ENCODE measurements at regions not wholly inside any gene's neighbourhood (a gene's known extent, or its start where the extent isn't known, plus 50 kb on each side); places are given as distances from the start of the nearest gene placed in this dataset.
"Not testable (repeated sequence)": the region's sequence is repeated elsewhere in the genome, so short reads cannot be mapped to it uniquely, and the experiment has no call there.

- DNase-seq: no peak
These were observed 1107.6 kb upstream of the SLC39A10 start for GRCh38 chr2:194549387-194549786.

DNA sequence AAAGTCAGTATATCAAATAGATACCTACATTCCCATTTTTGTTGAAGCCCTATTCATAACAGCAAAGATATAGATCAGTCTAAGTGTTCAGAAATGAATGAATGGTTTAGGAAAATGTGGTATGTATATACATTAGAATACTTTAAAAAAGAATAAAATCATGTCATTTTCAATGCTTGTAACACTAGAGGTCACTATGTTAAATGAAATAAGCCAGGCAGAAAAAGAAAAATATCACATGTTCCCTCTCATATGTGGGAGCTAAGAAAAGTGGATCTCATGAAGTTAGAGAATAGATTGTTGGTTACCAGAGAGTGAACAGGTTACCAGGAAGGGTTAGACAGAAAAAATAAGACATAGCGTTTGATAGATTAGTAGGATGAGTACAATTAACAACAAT is 1111.0 kb upstream of the SLC39A10 start:
- peak in 1 of 3 donors; percentile 26 for DNase-seq

- DNase-seq: no peak
These were observed 1117.6 kb upstream of the SLC39A10 start for GRCh38 chr2:194539425-194539824.

GRCh38 chr2:194526121-194526520 is 1130.9 kb upstream of the SLC39A10 start:
- no peak for DNase-seq

DNA sequence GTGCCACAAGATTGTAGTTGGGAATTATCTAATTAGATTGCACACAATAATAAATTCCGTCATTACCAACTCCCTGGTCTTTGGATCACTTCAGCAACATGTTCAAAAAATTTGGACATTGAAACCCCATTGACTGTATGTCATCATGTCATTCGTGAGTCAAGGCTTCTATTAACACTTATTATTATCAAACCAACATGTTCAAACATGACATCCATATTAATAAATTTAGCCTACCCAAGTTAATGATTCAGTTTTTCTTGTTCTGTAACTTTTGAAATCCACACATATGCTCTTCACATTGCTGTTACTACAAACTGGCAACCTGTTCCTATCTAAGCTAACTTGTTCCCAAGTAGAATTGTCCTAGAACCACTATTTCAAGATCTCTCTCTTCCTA is 1142.7 kb upstream of the SLC39A10 start:
- no peak for DNase-seq

DNA sequence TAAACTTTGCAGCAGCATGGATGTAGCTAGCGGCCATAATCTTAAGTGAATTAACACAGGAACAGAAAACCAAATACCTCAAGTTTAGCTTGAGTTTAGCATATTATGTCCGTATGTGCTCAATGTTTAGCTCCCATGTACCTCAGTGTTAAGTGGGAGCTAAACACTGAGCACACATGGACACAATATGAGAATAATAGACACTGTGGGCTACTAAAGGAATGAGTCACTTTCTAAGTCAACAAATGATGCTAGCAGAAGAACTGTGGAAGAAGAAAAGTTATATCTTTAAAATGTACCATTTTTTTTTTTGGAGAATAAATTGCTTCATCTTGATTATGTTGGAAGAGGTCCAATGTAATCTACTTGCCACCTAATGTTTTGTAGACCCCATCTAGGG is 1146.0 kb upstream of the SLC39A10 start:
- DNase-seq: not testable (repeated sequence)

- DNase-seq: not testable (repeated sequence)
These were observed 1152.2 kb upstream of the SLC39A10 start for GRCh38 chr2:194504876-194505275.

DNA sequence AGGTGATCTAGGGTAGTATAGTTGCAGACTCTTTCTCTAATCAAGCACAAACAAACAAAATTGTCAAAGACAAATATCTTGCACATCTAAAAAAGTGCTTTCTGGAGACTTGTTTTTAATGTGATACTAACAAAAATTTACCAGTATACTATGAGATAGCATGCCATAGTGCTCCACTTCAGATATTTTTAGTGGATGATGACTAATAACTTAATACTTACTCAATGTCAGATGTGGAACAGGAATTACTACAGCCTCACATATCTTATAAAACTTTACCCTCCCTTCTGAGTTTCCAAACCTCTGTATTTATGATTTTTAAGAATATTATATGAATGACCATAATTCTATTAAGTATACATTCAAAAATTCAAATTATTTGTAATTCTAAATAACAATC is 1162.0 kb upstream of the SLC39A10 start:
- DNase-seq: no peak

- DNase-seq: peak; percentile 6 to 57 (median 7)
These were observed 1162.6 kb upstream of the SLC39A10 start for GRCh38 chr2:194494401-194494800.

DNA sequence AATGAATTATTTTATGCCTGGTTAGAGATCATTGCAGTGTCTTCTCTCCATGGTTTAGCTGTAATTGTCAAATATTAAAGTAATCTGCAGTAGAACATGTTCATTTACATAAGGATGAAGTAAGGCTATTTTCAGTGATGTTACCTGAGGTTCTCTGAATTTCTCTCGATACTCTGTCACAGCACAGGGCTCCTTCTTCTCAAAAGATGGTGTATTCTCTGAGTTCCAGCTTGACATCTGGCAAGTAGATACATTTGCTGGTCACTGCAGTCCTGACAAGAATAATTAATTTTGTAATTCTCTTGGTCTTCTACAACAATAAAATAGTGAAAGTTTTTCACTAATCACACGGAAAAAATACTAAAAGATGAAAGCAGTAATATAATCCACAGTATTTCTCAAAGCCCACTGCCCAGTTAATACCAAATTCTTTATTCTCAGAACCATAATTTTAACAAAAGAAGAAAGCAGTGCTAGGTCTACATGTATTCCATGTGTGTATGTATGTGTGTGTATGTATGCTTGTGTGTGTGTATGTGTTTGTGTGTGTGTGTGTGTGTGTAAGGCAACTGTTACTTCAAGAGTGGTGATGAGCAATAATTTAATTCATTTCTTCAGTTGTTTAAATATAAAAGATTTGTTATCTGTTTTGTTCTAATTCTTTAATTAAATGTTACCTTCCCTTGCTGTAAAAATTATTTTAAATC is 1165.5 kb upstream of the SLC39A10 start:
- DNase-seq: no peak

DNA sequence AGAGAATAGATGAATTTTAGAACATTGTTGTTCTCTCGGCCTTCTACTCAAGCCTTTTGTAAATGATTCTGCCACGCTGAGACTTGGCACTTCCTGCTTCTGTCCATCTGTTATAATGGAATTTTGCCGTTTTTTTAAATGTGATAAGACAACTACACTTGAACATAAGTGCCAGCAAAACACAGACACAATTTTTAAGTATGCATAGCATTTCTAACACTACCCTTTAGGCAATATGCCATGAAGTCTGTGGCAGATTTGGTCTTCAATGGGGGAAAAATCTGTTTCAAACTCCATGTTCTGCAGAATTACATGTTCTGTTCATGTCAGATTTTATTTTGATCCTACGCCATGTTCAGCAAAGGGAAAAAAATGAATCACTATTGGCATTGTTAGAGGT is 1170.7 kb upstream of the SLC39A10 start:
- DNase-seq: no peak

DNA sequence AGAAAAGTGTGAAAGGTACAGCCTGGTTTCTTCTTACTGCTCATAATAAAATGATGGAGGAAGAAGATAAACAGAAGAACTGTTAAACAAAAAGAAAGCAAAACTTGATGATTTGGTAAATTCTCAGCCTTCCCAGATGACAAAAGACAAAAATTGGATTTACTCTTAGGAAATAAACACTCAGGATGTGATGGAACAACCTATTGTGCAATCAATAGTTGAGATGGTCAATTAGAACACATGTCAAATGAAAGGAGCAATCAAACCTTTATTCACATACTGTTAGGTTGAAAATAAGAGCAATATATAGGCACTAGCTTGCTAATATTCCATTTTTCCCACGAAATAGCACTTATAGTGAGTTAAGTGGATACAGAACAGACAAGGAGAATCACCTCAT is 1174.0 kb upstream of the SLC39A10 start:
- no peak for DNase-seq

GRCh38 chr2:194465641-194466040 is 1191.4 kb upstream of the SLC39A10 start:
- peak in 2 of 3 donors; percentile 29 to 53 for DNase-seq

GRCh38 chr2:194464964-194465638 is 1191.9 kb upstream of the SLC39A10 start:
- DNase-seq: no peak

GRCh38 chr2:194462883-194463282 is 1194.1 kb upstream of the SLC39A10 start:
- not testable (repeated sequence) for DNase-seq

DNA sequence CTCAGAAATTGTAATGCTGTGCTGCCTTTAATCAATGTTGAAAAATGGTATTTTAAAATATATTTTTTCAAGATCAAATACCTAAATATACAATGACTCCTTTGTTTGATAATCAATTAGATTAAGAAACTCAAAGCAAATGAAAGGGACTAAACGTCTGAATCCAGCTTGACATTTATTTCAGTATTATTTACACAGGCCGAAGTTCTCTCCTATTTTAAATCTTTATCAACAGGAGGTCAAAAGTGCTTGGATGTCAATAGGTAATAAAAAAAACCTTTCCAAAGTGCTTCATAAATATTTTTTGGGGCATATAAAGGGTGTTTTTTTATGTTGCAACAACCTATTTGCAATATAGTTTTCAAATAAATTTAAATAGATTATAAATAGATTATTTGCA is 1201.7 kb upstream of the SLC39A10 start:
- DNase-seq: no peak

- no peak for DNase-seq
These were observed 1204.5 kb upstream of the SLC39A10 start for GRCh38 chr2:194452504-194452903.

GRCh38 chr2:194445226-194445625 is 1211.8 kb upstream of the SLC39A10 start:
- DNase-seq: no peak

GRCh38 chr2:194443926-194444325 is 1213.1 kb upstream of the SLC39A10 start:
- no peak for DNase-seq

DNA sequence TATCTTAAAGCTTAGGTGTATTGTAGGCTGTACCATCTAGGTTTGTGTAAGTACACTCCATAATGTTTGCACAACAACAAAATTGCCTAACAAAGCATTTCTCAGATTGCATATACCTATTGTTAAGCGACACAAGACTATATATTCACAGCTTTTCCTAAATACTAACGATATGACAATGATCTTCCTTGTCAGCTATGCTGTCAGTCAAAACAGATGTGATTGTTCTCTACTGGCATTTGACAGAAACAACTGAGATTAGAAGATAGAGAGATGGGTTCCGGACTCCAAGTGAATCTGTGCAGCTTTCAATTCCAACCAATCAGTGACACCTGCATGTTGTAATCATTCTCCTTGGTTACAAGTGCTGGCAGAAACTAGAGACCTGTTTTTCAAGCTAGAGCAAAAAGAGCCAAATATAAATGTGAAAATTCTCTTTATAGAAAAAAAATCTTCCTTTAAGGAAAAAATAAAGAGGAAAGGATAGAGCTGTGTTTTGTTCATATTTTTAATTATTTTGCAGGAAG is 1232.3 kb upstream of the SLC39A10 start:
- no peak for DNase-seq

DNA sequence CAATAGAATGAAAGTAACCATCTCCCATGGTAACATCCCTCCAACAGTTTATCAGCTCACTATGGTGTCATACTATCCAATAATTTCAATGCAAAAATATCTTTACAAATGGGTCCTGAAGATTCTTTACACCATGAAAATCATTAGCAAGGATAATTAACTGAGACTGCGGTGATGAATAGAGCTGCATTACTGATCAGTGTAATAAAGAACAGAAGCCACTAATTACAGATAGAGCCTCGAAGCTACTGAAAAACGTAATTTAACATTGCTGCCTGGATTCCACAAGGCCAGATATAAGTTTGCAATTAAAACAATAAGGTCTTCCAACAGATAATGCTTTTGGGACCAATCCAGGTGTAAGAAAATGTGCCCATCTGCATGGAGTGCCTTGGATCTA is 1245.8 kb upstream of the SLC39A10 start:
- no peak for DNase-seq

DNA sequence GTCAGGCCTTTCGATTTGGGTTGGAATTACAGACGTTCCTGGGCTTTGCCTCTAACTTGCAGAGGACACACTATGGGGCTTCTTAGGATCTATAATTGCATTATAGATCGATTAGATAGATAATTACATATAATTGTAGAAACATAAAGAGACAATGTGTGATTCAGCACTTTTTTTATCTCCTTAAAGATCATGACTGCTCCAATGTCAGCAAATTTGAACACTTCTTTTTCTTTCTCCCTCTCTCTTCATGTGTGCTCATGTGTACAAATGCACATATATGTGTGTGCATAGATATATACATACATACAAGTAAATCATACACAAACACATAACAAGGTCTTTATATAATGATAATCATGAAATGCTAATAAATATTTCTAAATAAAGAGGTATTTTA is 1261.2 kb upstream of the SLC39A10 start:
- no peak for DNase-seq

DNA sequence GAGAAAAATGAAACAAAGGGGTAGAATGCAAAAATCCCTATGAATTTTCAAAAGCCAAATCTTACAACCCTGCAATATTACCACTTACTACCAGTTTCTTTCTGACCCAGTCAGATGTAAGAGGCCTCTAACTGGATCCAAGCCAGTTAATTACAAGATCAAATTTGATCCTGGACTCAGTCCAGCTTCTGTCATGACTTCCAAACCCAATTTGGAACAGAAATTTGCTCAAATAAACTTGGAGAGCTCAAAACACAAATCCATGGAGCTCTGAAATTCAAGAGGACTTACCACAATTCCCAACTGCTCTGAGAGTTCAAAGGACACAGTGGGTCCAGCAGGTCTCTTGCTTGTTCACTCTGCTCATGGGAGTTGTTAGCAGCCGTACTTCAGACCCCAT is 1271.7 kb upstream of the SLC39A10 start:
- no peak for DNase-seq
